Astrocyte of the hippocampus (primary cell): ENCODE measurements at regions not wholly inside any gene's neighbourhood (a gene's known extent, or its start where the extent isn't known, plus 50 kb on each side); places are given as distances from the start of the nearest gene placed in this dataset.
"Not testable (repeated sequence)": the region's sequence is repeated elsewhere in the genome, so short reads cannot be mapped to it uniquely, and the experiment has no call there.

Experiments used
- DNase-seq: peaks from one replicate; pipeline ENCODE4 v3.0.0; 2011; ENCODE audit warnings: low read depth, low spot score

DNA sequence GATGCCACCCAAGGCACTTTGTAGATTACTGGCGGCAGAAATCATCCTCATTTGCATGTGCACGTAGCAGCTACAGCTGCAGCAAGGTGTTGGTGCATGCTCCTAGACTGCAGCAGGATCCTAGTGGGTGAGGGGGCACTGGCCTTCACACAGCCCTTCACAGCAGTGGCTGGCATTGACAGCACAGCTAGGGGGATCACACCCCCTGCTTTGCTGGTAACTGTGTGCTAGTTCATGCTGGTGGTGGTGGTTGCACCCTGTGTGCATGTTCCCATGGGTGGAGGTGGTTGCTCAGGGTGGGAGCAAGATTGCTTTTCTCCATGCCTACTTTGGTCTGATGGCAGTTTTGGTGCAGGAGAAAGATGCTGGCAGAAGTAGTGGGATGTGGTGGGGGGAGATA lies 1695.1 kb upstream of the CDH6 start:
- DNase-seq: no peak

DNA sequence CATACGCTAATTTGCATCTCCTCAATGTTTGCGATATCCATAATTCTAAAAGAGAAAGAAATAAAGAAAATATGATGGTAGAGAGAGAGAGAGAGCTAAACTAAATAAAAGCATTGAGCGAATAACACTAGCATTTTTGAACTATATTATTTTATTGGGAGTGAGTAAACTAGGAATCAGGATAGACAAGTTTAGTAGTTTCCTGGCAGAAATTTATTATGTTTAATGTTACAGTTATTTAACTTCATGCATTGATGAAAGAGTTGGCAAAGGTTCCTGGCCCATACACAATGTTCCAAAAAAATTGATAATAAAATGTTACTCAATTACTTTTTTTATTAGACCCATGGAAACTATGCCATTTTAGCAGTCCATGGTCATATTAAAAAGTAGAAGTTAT lies 1708.2 kb upstream of the CDH6 start:
- DNase-seq: no peak

- DNase-seq: no peak
Measured at GRCh38 chr5:29469581-29469980, 1723.9 kb upstream of the CDH6 start.

- DNase-seq: no peak
Measured at GRCh38 chr5:29462241-29462640, 1731.2 kb upstream of the CDH6 start.

- DNase-seq: no peak
Measured at GRCh38 chr5:29460971-29461559, 1732.4 kb upstream of the CDH6 start.

DNA sequence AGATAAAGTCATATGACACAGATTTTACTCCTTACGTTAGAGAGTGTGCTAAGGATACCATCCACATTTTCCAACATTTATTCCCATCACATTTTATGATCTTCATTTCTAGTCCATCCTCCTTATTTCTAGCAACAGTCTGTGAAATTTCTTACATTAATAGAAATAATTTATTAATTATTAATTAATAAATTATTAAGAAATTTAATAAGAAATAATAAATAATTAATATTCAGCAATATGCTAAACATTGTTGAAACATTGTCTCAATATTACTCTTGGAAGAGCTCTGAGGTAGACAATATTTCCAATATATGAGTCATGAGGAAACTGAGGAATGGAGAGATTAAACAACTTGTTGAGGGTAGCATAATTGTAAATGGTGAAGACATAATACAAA lies 1742.5 kb upstream of the CDH6 start:
- DNase-seq: not testable (repeated sequence)

- no peak for DNase-seq
Measured at GRCh38 chr5:29414681-29415080, 1778.8 kb upstream of the CDH6 start.

DNA sequence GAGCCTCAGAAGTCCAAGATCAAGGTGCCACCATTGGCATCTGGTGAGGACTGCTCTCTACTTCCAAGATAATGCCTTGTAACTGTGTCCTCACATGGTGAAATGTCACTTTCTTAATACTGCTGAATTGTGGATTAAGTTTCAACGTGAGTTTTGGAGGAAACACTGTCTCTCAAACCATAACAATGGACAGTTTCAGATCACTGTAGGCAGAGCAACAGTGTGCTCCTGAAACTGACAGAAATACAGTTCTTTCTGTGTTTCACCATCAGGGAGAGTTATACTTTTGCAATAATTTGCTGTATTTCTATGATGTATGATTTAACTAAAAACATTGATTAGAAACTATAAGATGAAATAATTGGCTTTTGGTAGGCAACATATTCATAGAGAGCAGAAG lies 1780.5 kb upstream of the CDH6 start:
- no peak for DNase-seq

GRCh38 chr5:29402270-29402669 lies 1791.2 kb upstream of the CDH6 start:
- no peak for DNase-seq

GRCh38 chr5:29389993-29390392 lies 1803.5 kb upstream of the CDH6 start:
- DNase-seq: no peak

DNA sequence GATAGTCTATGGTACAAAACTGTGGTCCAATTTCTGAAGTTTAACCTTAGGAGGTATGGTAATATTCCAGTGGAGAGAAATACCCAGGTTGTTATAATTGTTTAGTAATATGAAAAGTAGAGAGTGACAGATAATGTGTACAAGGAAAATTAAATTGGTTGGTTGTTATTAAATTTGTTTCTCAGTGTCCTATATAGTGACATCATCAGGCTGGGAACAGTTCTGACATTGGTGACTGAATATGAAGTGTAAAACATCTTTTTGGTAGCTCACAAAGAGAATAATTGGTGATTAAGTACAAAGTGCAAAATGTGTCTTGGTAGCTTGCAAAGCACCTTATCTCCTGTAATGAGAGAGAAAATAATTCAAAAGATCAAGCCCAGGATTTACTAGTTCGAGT lies 1806.1 kb upstream of the CDH6 start:
- no peak for DNase-seq

- no peak for DNase-seq
Measured at GRCh38 chr5:29382780-29383179, 1810.7 kb upstream of the CDH6 start.

DNA sequence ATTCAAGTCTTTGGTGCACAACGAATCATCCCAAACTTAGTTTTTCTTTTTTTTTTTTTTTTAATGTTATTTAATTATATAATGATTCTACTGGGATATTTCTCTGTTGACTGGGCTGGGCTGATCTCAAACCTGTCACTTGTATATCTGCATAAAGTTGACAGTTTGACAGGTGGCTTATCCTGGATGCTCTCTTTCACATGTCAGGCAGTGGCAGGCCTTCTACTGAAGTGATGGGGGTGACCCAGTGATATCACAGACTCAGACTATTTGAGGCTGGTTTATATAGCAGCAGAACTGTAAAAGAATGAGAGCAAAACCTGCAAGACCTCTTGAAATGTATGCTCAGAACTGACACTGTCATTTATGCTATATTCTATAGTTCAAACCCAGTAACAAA lies 1813.5 kb upstream of the CDH6 start:
- DNase-seq: no peak

GRCh38 chr5:29379619-29380018 lies 1813.9 kb upstream of the CDH6 start:
- peak; percentile 2 for DNase-seq

GRCh38 chr5:29378104-29378503 lies 1815.4 kb upstream of the CDH6 start:
- no peak for DNase-seq

- no peak for DNase-seq
Measured at GRCh38 chr5:29370248-29370647, 1823.2 kb upstream of the CDH6 start.

DNA sequence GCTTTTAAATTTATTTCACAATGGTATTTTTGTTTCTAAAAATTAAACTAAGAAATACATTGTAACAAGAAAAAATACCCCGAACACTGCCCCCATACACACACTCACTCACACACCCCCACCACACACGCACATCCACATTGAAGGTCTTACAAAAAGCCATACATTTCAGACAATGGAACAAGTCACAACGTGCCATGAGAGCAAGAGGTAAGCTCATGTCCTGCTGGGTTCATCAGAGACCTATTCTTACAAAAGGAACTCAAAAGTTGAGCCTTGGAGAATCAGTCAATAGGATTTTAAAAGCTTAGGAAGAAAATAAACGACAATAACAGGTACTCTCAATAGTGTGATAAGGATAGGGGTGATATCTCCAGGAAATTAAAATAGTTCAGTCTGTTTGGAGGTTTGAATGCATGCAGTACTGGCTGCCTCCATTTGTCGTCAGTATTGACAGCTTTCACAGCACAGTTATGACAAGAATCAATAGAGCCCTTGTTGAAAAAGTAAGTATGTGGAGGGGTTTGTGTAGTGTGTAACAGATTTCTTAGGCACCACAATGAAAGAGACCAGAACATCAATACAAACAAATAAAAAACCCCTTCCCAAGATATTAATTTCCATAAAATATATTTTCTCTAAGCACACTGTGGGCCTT lies 1826.2 kb upstream of the CDH6 start:
- DNase-seq: no peak

- DNase-seq: no peak
Measured at GRCh38 chr5:29351170-29351569, 1842.3 kb upstream of the CDH6 start.

- no peak for DNase-seq
Measured at GRCh38 chr5:29337030-29337429, 1856.5 kb upstream of the CDH6 start.

GRCh38 chr5:29321591-29321990 lies 1871.9 kb upstream of the CDH6 start:
- DNase-seq: no peak

- DNase-seq: no peak
Measured at GRCh38 chr5:29309359-29309758, 1884.1 kb upstream of the CDH6 start.

DNA sequence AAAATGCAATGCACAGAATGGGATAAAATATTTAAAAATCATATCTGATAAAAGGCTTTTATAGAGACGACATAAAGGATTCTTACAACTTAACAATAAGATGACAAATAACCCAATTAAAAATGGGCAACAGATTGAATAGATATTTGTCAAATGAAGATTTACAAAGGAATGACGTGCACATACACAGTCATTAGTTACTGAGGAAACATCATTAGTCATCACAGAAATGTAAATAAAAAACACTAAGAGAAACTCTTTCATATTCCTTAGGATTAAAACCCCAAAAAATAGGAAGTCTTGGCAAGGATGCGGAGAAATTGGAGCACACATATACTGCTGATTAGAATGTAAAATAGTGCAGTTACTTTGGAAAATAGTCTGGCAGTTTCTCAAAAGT lies 1886.0 kb upstream of the CDH6 start:
- DNase-seq: no peak

DNA sequence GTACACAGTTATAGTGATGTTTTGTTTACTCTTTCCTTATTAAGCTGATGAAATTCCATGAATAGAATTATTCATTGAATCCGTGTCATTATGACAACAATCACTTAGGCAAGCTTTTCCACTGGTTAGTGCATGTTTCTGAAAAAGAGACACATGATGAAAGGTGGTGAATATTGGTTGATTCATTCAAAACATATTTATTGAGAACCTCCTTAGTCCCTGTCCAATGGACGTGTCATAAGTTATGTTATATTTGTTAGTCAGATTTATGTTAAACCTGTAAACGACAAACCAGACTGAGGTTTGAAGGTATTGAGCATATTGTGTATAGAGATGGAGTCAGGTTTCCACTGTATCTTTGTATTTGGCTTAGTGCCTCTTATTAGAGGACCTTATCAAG lies 1888.9 kb upstream of the CDH6 start:
- no peak for DNase-seq

DNA sequence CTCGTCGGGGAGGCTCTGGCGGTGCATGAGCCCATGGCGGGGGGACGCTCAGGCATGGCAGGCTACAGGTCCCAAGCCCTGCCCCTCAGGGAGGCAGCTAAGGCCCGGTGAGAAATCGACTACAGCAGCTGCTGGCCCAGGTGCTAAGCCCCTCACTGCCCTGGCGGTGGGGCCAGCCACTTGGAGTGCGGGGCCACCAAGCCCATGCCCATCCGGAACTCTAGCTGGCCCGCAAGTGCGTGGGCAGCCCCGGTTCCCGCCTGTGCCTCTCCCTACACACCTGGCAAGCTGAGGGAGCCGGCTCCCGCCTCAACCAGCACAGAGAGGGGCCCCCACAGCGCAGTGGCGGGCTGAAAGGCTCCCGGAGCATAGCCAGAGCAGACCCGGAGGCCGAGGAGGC lies 1896.9 kb upstream of the CDH6 start:
- no peak for DNase-seq
